ENCODE measurements at regions not wholly inside any gene's neighbourhood (a gene's known extent, or its start where the extent isn't known, plus 50 kb on each side); places are given as distances from the start of the nearest gene placed in this dataset.

DNA sequence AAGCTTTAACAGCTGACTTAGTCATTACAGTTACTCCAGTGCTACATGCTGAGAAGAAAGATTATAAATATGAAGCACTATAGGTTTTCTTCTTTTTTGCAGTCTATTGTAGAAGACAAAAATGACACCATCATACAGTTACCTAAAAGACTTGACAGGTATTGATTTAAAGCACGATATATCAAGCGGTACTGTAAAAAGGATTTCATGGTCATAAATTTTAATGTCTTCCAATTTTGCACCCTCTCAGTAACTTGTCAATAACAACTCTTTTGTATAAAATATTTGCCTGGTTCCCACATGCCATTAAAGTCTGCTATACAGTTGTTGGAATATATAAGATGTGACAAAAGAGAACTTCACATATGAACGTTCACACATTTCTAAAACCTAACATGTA lies 102.8 kb downstream of the ZIC5 start:
- TF ChIP-seq, protein P1, sequence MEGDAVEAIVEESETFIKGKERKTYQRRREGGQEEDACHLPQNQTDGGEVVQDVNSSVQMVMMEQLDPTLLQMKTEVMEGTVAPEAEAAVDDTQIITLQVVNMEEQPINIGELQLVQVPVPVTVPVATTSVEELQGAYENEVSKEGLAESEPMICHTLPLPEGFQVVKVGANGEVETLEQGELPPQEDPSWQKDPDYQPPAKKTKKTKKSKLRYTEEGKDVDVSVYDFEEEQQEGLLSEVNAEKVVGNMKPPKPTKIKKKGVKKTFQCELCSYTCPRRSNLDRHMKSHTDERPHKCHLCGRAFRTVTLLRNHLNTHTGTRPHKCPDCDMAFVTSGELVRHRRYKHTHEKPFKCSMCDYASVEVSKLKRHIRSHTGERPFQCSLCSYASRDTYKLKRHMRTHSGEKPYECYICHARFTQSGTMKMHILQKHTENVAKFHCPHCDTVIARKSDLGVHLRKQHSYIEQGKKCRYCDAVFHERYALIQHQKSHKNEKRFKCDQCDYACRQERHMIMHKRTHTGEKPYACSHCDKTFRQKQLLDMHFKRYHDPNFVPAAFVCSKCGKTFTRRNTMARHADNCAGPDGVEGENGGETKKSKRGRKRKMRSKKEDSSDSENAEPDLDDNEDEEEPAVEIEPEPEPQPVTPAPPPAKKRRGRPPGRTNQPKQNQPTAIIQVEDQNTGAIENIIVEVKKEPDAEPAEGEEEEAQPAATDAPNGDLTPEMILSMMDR (IDR thresholded peaks at IDR 0.05; ENCODE audit: low read depth, low read length): no peak
- no peak for TF ChIP-seq EZH2phosphoT487 (IDR thresholded peaks at IDR 0.05; ENCODE audit: low read depth)
